GM18520 (cell line): ENCODE measurements at regions not wholly inside any gene's neighbourhood (a gene's known extent, or its start where the extent isn't known, plus 50 kb on each side); places are given as distances from the start of the nearest gene placed in this dataset.

ENCODE experiments used
- ATAC-seq: cut with Tn5 transposase; IDR thresholded peaks from one replicate; pipeline ENCODE4 v1.9.1; 2021; ENCODE audit not compliant: unreplicated experiment

DNA sequence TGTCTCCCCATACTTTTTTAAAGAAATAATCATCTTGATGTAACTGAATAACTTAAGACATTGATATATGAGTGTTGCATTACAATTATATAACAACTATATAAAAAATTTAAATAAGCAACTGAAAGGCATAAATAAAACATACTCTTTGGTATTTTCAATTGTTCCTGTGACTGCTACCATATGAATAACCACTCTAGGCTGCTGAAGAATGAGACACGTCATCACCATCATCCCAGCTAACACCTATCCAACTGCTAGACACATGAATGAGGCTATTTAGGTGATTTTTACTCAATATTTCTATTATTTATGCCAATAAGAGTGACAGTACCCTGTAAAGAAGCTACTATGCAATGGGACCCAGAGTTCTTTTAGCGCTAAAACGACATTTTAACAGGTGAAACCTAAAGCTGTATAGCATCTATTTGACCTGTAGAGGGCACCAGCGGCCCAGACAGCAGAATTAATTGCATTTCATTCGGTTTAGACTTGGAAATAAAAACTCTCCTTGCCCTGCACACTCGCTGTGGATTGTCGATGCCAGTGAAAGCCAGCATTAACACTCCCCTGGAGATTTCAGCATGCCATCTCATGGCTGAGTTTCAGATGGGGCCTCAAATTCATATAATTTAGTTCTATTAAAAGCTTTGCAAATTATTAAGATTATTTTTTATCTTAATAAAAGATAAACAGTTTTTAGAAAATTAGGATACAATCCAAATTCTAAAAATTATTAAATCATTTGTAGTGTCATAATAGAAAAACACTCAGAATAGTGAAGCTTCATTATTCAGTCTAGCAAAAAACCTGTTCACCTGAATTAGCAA, 89.4 kb upstream of the MAP2 start:
- peak; percentile 70 for ATAC-seq

GRCh38 chr2:209340522-209340921, 83.3 kb upstream of the MAP2 start:
- no peak for ATAC-seq

DNA sequence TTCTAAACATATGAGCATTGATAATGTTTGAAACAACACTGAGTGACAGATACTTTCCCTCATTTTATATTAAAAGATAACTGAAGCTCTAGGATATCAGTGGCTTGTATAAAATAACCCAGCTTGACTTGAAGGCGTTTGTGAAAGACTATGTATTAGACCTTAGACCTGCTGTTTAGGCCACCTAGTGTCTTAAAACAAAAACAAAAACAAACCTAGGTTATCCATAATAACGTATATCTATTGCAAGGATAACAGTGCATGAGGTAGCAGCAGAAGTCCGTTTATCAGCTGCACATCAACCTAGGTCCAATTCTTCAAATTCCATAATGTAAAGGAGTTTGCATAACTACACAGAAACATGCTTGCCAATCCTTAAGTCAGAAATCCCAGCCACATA, 79.5 kb upstream of the MAP2 start:
- no peak for ATAC-seq

DNA sequence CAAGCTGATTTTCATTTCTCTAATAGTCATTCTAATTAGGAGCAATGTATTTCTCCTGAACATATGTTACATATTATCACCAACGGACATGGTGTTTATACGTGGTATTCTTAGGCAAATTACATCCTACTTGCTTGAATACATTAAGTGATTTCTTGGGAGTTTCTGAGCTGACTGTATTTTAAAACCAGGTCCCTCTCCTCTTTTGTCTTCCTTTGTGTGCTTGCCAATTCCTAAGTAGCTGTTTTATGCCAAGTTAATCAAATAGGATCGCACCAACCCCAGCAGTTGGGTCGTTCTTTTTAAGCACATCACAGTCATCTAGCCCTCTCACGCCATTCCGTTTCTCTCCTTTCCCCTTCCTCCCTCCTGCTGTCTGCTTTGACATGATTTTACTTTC, 75.4 kb upstream of the MAP2 start:
- ATAC-seq, result no peak

GRCh38 chr2:209351636-209352035, 72.2 kb upstream of the MAP2 start:
- no peak for ATAC-seq

- ATAC-seq, result no peak
Measured at GRCh38 chr2:209358992-209359391, 64.9 kb upstream of the MAP2 start.

- no peak for ATAC-seq
Measured at GRCh38 chr2:209367075-209367747, 56.6 kb upstream of the MAP2 start.

GRCh38 chr2:209368406-209368805, 55.4 kb upstream of the MAP2 start:
- no peak for ATAC-seq

DNA sequence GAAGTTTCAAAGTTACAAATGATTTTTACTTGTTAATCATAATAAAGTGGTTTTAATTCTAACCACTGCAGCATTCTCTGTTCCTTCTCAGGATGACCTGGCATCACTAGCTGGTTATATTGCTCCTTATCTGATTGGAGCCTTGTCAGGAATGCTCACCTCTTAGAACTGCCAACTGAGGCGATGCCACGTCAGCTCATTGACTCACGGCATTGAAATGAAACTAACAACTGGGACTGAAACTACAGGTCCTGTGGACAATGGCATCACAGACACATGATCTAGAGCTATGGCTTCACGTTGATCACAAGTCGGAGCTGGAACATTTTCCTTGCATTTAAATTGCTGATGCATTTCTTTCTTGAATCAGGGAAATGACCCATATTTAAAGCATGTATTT, 54.9 kb upstream of the MAP2 start:
- peak; percentile 84 for ATAC-seq

- no peak for ATAC-seq
Measured at GRCh38 chr2:209369656-209370055, 54.2 kb upstream of the MAP2 start.

DNA sequence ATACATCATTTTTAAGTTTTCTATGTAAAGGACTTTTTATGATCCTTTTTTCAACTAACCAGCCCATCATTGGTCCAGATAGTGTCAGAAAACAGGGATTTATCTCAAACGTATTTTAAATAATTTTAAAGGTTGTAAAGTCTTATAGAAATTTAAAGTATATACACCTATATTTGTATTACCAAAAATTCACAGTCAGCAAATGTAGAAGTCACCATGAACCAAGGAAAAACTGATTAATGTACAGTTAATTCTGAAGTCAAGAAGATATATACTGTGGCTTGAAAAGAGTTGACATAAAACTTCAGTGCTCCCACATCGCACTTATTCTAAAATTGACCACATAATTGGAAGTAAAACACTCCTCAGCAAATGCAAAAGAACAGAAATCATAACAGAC, 52.4 kb upstream of the MAP2 start:
- ATAC-seq, result no peak
